Sigmoid colon (tissue), 4 donors: ENCODE measurements at regions not wholly inside any gene's neighbourhood (a gene's known extent, or its start where the extent isn't known, plus 50 kb on each side); places are given as distances from the start of the nearest gene placed in this dataset.
"Not testable (repeated sequence)": the region's sequence is repeated elsewhere in the genome, so short reads cannot be mapped to it uniquely, and the experiment has no call there.

Source experiments
- EP300 ChIP-seq, 4 donors: sonication (generic); formaldehyde crosslinking; IDR thresholded peaks; one replicate each; pipeline ENCODE4 v1.6.1; 2017; ENCODE audit warnings: antibody characterized with exemption in 4 of 4
- POLR2A ChIP-seq, 2 donors: fragments of 450-650 bp; IDR thresholded peaks; one replicate each; pipeline ENCODE4 v1.6.1; 2016; ENCODE audit warnings: antibody characterized with exemption in 2 of 2, mild to moderate bottlenecking in 2 of 2, moderate library complexity in 2 of 2
- TF ChIP-seq, protein P1 (sequence below), 4 experiments: fragments of 450-650 bp in 3 of 4; fragments of 200-600 bp in 1 of 4; IDR thresholded peaks; one replicate each; pipeline ENCODE4 v1.5.1; 2016 to 2019; ENCODE audit warnings: antibody characterized with exemption in 4 of 4, mild to moderate bottlenecking in 3 of 4, moderate library complexity in 2 of 4

DNA sequence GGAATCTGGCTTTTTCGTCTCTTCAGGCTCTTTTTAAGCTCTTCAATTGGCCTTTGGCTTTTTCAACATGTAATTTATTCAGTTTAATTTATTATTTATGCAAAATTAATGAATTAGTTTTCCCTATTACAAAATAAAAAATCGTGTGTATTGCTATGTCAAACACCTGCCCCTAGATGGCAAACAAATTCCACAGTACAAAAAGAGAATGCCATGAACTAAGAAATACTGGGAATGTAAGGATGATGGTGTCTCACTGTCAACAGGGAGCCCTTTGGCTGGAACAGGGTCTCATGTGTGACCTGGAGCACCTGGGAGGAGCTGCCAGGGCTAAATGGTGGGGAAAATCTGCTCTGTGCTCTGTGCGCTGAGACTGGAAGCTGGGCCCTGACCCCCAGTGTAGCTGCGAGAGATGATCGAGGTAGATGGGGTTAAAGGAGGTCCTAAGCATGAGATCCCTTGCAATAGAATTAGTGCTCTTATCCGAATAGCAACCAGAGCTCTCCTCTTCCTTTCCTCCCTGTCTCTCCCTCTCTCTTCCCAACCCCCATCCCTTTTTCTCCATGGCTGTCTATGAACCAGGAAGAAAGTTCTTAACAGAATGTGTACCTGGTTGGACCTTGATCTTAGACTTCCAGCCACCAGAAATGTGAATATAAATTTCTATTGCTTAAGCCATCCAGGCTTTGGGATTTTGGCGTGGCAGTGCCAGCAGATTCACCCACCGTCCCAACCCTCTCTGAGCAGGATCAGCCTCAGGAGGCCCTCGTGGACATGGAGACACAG lies 1183.5 kb downstream of the RPIA start:
- TF ChIP-seq, protein P1, sequence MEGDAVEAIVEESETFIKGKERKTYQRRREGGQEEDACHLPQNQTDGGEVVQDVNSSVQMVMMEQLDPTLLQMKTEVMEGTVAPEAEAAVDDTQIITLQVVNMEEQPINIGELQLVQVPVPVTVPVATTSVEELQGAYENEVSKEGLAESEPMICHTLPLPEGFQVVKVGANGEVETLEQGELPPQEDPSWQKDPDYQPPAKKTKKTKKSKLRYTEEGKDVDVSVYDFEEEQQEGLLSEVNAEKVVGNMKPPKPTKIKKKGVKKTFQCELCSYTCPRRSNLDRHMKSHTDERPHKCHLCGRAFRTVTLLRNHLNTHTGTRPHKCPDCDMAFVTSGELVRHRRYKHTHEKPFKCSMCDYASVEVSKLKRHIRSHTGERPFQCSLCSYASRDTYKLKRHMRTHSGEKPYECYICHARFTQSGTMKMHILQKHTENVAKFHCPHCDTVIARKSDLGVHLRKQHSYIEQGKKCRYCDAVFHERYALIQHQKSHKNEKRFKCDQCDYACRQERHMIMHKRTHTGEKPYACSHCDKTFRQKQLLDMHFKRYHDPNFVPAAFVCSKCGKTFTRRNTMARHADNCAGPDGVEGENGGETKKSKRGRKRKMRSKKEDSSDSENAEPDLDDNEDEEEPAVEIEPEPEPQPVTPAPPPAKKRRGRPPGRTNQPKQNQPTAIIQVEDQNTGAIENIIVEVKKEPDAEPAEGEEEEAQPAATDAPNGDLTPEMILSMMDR (IDR thresholded peaks at IDR 0.05) = not testable (repeated sequence)
- TF ChIP-seq POLR2A, EP300 (IDR thresholded peaks at IDR 0.05): not testable (repeated sequence)
